SW480 (cell line): ENCODE measurements at regions not wholly inside any gene's neighbourhood (a gene's known extent, or its start where the extent isn't known, plus 50 kb on each side); places are given as distances from the start of the nearest gene placed in this dataset.
"Not testable (repeated sequence)": the region's sequence is repeated elsewhere in the genome, so short reads cannot be mapped to it uniquely, and the experiment has no call there.

Source experiments
- DNase-seq: peaks from one replicate; pipeline ENCODE4 v3.0.0-alpha.2; 2016; ENCODE audit warnings: low spot score

GRCh38 chr5:19233573-19233972, 754.4 kb downstream of the CDH18 start:
- no peak for DNase-seq

GRCh38 chr5:19235101-19235584, 752.9 kb downstream of the CDH18 start:
- DNase-seq = no peak

- peak; percentile 71 for DNase-seq
These were observed 747.8 kb downstream of the CDH18 start for GRCh38 chr5:19240170-19240569.

GRCh38 chr5:19241690-19242089, 746.3 kb downstream of the CDH18 start:
- DNase-seq = no peak

- not testable (repeated sequence) for DNase-seq
These were observed 741.8 kb downstream of the CDH18 start for GRCh38 chr5:19246191-19246590.

GRCh38 chr5:19247302-19247701, 740.7 kb downstream of the CDH18 start:
- no peak for DNase-seq

- DNase-seq = no peak
These were observed 732.0 kb downstream of the CDH18 start for GRCh38 chr5:19256036-19256435.

- DNase-seq = no peak
These were observed 729.3 kb downstream of the CDH18 start for GRCh38 chr5:19258686-19259085.

- DNase-seq = no peak
These were observed 726.1 kb downstream of the CDH18 start for GRCh38 chr5:19261879-19262278.

GRCh38 chr5:19264821-19265220, 723.2 kb downstream of the CDH18 start:
- DNase-seq = no peak

- DNase-seq = no peak
These were observed 721.2 kb downstream of the CDH18 start for GRCh38 chr5:19266791-19267190.

- DNase-seq = no peak
These were observed 717.8 kb downstream of the CDH18 start for GRCh38 chr5:19270153-19270552.

GRCh38 chr5:19274578-19274977, 713.4 kb downstream of the CDH18 start:
- DNase-seq = no peak

- DNase-seq = no peak
These were observed 702.7 kb downstream of the CDH18 start for GRCh38 chr5:19285286-19285685.

- not testable (repeated sequence) for DNase-seq
These were observed 700.3 kb downstream of the CDH18 start for GRCh38 chr5:19287548-19288277.

GRCh38 chr5:19288311-19288710, 699.7 kb downstream of the CDH18 start:
- DNase-seq = not testable (repeated sequence)

GRCh38 chr5:19297934-19298333, 690.1 kb downstream of the CDH18 start:
- DNase-seq = no peak

GRCh38 chr5:19301271-19301670, 686.7 kb downstream of the CDH18 start:
- DNase-seq = no peak

- peak; percentile 77 for DNase-seq
These were observed 673.2 kb downstream of the CDH18 start for GRCh38 chr5:19314840-19315239.

GRCh38 chr5:19319252-19319651, 668.7 kb downstream of the CDH18 start:
- DNase-seq = no peak

GRCh38 chr5:19322716-19323485, 665.1 kb downstream of the CDH18 start:
- DNase-seq = peak; percentile 2

- no peak for DNase-seq
These were observed 653.7 kb downstream of the CDH18 start for GRCh38 chr5:19334278-19334677.

GRCh38 chr5:19342942-19343341, 645.1 kb downstream of the CDH18 start:
- DNase-seq = no peak
